Keratinocyte (primary cell): ENCODE measurements at regions not wholly inside any gene's neighbourhood (a gene's known extent, or its start where the extent isn't known, plus 50 kb on each side); places are given as distances from the start of the nearest gene placed in this dataset.

ENCODE experiments used
- CTCF ChIP-seq, 3 experiments: IDR thresholded peaks in 1 of 3; conservative IDR thresholded peaks in 1 of 3; optimal IDR thresholded peaks in 1 of 3; 2 replicates in 2 of 3; 3 replicates in 1 of 3; pipeline versions ENCODE3 to v1.5.1; 2011; ENCODE audit warnings: low read length in 3 of 3, mild to moderate bottlenecking in 3 of 3, moderate library complexity in 2 of 3, control low read depth in 1 of 3, inconsistent platforms in 1 of 3; ENCODE audit not compliant: insufficient read depth in 2 of 3; ENCODE audit errors: extremely low read depth in 1 of 3
- EZH2 ChIP-seq: IDR thresholded peaks from one replicate; pipeline ENCODE4 v1.6.1; 2012; ENCODE audit warnings: inconsistent platforms, mild to moderate bottlenecking, low read length, moderate library complexity

- TF ChIP-seq CTCF (optimal IDR thresholded peaks at IDR 0.05 in 1 of 3, IDR thresholded peaks at IDR 0.05 in 1 of 3, conservative IDR thresholded peaks at IDR 0.05 in 1 of 3; ENCODE audit: extremely low read depth in 1 of 3, insufficient read depth in 2 of 3, low read length in 3 of 3) (no peak), EZH2 (no peak)
These were observed 558.7 kb downstream of the RAB38 start for GRCh38 chr11:87616511-87616910.
